ENCODE measurements at regions not wholly inside any gene's neighbourhood (a gene's known extent, or its start where the extent isn't known, plus 50 kb on each side); places are given as distances from the start of the nearest gene placed in this dataset.

GRCh38 chr2:215615067-215615802 lies 179.4 kb upstream of the FN1 start:
- POLR2A ChIA-PET, result no interaction called here
- CTCF ChIA-PET, result no interaction called here
- TF ChIP-seq TAF1 (IDR thresholded peaks at IDR 0.05; ENCODE audit: borderline replicate concordance, low read depth, low read length), result no peak
- Histone ChIP-seq H3K27me3 (ENCODE audit: insufficient read depth) (no peaks in the 10 kb centered on the region), H3K36me3 (replicated peaks in 1 of 2; ENCODE audit: control insufficient read depth in 1 of 2, insufficient read depth in 2 of 2, low read length in 1 of 2) (no peaks in the 10 kb centered on the region), H3K4me1 (ENCODE audit: control insufficient read depth in 1 of 2, insufficient read depth in 2 of 2, low read depth in 1 of 2, low read length in 1 of 2) (peaks cover 9 to 31% of the 10 kb centered on the region in 2 experiments; a peak in 3 of 4 replicates), H3K9me3 (no peaks in the 10 kb centered on the region), H3K79me2 (ENCODE audit: insufficient read depth) (no peaks in the 10 kb centered on the region), H4K20me1 (ENCODE audit: insufficient read depth) (no peaks in the 10 kb centered on the region), H2AFZ (ENCODE audit: low read depth) (no peak overlapping the region), H3K4me2 (no peak overlapping the region), H3K27ac (ENCODE audit: low read depth in 2 of 2, low read length in 1 of 2) (no peak overlapping the region; a peak in 1 of 4 replicates), H3K9ac (no peak overlapping the region), H3K9me2 (no peaks in the 10 kb centered on the region), H3K4me3 (ENCODE audit: low read depth in 2 of 2, low read length in 1 of 2) (no peak overlapping the region), H3F3A (replicated peaks; ENCODE audit: insufficient read depth) (peaks cover 34% of the 10 kb centered on the region)
- DNase-seq, result no peak
- 98% methylated on average over 11 of the region's 32 CpGs for WGBS (ENCODE audit: low lambda C conversion rate)

- no peak overlapping the region for H3K4me2 ChIP-seq
- no peak overlapping the region for H3K4me3 ChIP-seq (ENCODE audit: low read depth in 2 of 2, low read length in 1 of 2)
- H3K36me3 ChIP-seq (replicated peaks in 1 of 2; ENCODE audit: control insufficient read depth in 1 of 2, insufficient read depth in 2 of 2, low read length in 1 of 2), result no peaks in the 10 kb centered on the region
- TF ChIP-seq CHD2 (IDR thresholded peaks at IDR 0.05; ENCODE audit: low read length, partially characterized antibody) (no peak), TEAD4 (IDR thresholded peaks at IDR 0.05; ENCODE audit: borderline replicate concordance, insufficient read depth) (no peak), RXRA (IDR thresholded peaks at IDR 0.05; ENCODE audit: borderline replicate concordance, low read depth) (no peak), MXI1 (IDR thresholded peaks at IDR 0.05; ENCODE audit: low read depth, low read length) (no peak), RFX5 (IDR thresholded peaks at IDR 0.05; ENCODE audit: low read length) (no peak), GATA2 (CRISPR knock-in tag; IDR thresholded peaks at IDR 0.05) (no peak), SMC3 (IDR thresholded peaks at IDR 0.05; ENCODE audit: low read depth, low read length) (no peak), RCOR1 (IDR thresholded peaks at IDR 0.05; ENCODE audit: low read length) (no peak), ZBTB33 (IDR thresholded peaks at IDR 0.05; ENCODE audit: borderline replicate concordance, low read depth) (no peak), CTCF (IDR thresholded peaks at IDR 0.05) (no peak), FOSL2 (IDR thresholded peaks at IDR 0.05; ENCODE audit: borderline replicate concordance, low read depth) (no peak), TAF1 (IDR thresholded peaks at IDR 0.05; ENCODE audit: borderline replicate concordance, low read depth, low read length) (no peak), GABPA (IDR thresholded peaks at IDR 0.05; ENCODE audit: low read depth) (no peak), REST (IDR thresholded peaks at IDR 0.05; ENCODE audit: low read depth, low read length) (no peak)
- H3K9me2 ChIP-seq, result no peaks in the 10 kb centered on the region
- 96% methylated on average over 7 of the region's 7 CpGs for WGBS (ENCODE audit: low lambda C conversion rate)
- no peaks in the 10 kb centered on the region for H3K79me2 ChIP-seq (ENCODE audit: insufficient read depth)
- H4K20me1 ChIP-seq (ENCODE audit: insufficient read depth), result no peaks in the 10 kb centered on the region
- H3K27ac ChIP-seq (ENCODE audit: low read depth in 2 of 2, low read length in 1 of 2), result no peak overlapping the region
- peaks cover 4 to 27% of the 10 kb centered on the region in 2 experiments; a peak in 3 of 4 replicates for H3K4me1 ChIP-seq (ENCODE audit: control insufficient read depth in 1 of 2, insufficient read depth in 2 of 2, low read depth in 1 of 2, low read length in 1 of 2)
- ChIA-PET POLR2A (no interaction called here), CTCF (interaction anchor here (1.3 kb wide), 1 partner anchor 14 kb away, joined by 4 read pairs; no protein-coding TSS in a partner anchor)
- peaks cover 32% of the 10 kb centered on the region for H3F3A ChIP-seq (replicated peaks; ENCODE audit: insufficient read depth)
- no peak for DNase-seq
- H3K9me3 ChIP-seq, result no peaks in the 10 kb centered on the region
- no peaks in the 10 kb centered on the region for H3K27me3 ChIP-seq (ENCODE audit: insufficient read depth)
- no peak overlapping the region for H3K9ac ChIP-seq
- H2AFZ ChIP-seq (ENCODE audit: low read depth), result no peak overlapping the region
Measured at GRCh38 chr2:215614296-215614695, 178.4 kb upstream of the FN1 start.

All from SK-N-SH (cell line).